ENCODE measurements at regions not wholly inside any gene's neighbourhood (a gene's known extent, or its start where the extent isn't known, plus 50 kb on each side); places are given as distances from the start of the nearest gene placed in this dataset.

- TF ChIP-seq, protein P1, sequence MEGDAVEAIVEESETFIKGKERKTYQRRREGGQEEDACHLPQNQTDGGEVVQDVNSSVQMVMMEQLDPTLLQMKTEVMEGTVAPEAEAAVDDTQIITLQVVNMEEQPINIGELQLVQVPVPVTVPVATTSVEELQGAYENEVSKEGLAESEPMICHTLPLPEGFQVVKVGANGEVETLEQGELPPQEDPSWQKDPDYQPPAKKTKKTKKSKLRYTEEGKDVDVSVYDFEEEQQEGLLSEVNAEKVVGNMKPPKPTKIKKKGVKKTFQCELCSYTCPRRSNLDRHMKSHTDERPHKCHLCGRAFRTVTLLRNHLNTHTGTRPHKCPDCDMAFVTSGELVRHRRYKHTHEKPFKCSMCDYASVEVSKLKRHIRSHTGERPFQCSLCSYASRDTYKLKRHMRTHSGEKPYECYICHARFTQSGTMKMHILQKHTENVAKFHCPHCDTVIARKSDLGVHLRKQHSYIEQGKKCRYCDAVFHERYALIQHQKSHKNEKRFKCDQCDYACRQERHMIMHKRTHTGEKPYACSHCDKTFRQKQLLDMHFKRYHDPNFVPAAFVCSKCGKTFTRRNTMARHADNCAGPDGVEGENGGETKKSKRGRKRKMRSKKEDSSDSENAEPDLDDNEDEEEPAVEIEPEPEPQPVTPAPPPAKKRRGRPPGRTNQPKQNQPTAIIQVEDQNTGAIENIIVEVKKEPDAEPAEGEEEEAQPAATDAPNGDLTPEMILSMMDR (IDR thresholded peaks at IDR 0.05; ENCODE audit: borderline replicate concordance, extremely low read depth, insufficient read depth) = no peak
- no peak overlapping the region for H3K27ac ChIP-seq (ENCODE audit: low read depth in 2 of 2, low read length in 2 of 2)
- H3K4me1 ChIP-seq (ENCODE audit: control insufficient read depth in 2 of 3, insufficient read depth in 2 of 3, low read depth in 1 of 3, low read length in 3 of 3) = no peaks in the 10 kb centered on the region
- DNase-seq (peak in 3 of 5 donors; percentile 0 to 24 (median 22)), FAIRE-seq (no peak)
- no peak overlapping the region for H3K4me3 ChIP-seq (ENCODE audit: low read length in 3 of 3)
- no peaks in the 10 kb centered on the region for H3K36me3 ChIP-seq (ENCODE audit: control insufficient read depth in 2 of 3, insufficient read depth in 3 of 3, low read length in 3 of 3)
- H3K9me3 ChIP-seq (ENCODE audit: control insufficient read depth in 2 of 3, insufficient read depth in 1 of 3, low read length in 3 of 3) = no peaks in the 10 kb centered on the region
- no peaks in the 10 kb centered on the region for H3K27me3 ChIP-seq (ENCODE audit: control insufficient read depth, insufficient read depth, low read length)
- intact Hi-C loops (cut with DNase I) = no loop called here
- no peak overlapping the region for H3K9ac ChIP-seq (ENCODE audit: low read length in 3 of 3)
Measured at GRCh38 chr3:166177130-166177529, 339.9 kb upstream of the BCHE start.

DNA sequence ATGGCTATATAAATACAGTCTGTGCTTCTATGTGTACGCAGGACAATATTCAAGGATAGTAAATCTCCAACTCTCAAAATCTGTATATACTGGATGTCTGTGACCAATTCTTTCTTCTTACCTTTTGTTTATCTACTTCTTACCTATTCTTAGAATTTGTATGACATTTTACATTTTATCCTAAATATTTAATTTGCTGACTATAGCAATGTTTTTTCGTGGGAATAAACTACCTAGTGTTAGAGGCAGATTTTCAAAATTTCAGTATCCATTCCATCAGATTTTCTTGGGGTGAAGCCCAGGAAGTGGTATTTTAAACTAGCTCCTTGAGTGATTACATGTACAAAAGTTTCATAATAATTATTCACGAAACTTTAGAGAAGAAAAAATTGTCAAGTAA is 334.5 kb upstream of the BCHE start:
- FAIRE-seq = no peak
- TF ChIP-seq, protein P1 (IDR thresholded peaks at IDR 0.05; ENCODE audit: borderline replicate concordance, extremely low read depth, insufficient read depth) = no peak
- no peaks in the 10 kb centered on the region for H3K27me3 ChIP-seq (ENCODE audit: control insufficient read depth, insufficient read depth, low read length)
- H3K4me3 ChIP-seq (ENCODE audit: low read length in 3 of 3) = no peak overlapping the region
- H3K9ac ChIP-seq (ENCODE audit: low read length in 3 of 3) = no peak overlapping the region
- H3K9me3 ChIP-seq (ENCODE audit: control insufficient read depth in 2 of 3, insufficient read depth in 1 of 3, low read length in 3 of 3) = no peaks in the 10 kb centered on the region
- no peaks in the 10 kb centered on the region for H3K36me3 ChIP-seq (ENCODE audit: control insufficient read depth in 2 of 3, insufficient read depth in 3 of 3, low read length in 3 of 3)
- intact Hi-C loops (cut with DNase I) = no loop called here
- H3K27ac ChIP-seq (ENCODE audit: low read depth in 2 of 2, low read length in 2 of 2) = no peak overlapping the region
- DNase-seq = no peak
- H3K4me1 ChIP-seq (ENCODE audit: control insufficient read depth in 2 of 3, insufficient read depth in 2 of 3, low read depth in 1 of 3, low read length in 3 of 3) = no peaks in the 10 kb centered on the region

DNA sequence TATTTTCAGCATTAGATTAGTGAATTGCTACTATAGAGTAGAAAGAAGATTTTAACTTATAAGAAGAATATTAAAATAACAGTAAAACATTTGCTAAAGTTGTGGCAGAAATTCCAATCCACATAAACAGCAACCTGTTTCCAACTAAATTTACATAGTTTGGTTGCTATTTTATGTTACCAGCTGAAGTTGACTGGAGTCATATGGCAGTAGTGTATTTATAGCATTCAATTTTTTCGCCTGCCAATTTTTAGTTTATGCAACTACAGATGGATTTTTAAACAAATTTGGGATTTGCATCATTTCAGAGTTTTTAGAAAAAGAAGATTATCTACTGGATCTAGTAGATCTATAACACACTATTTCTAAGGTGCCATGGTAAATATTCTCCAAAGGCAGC is 332.5 kb upstream of the BCHE start:
- no peak overlapping the region for H3K9ac ChIP-seq (ENCODE audit: low read length in 3 of 3)
- H3K4me1 ChIP-seq (ENCODE audit: control insufficient read depth in 2 of 3, insufficient read depth in 2 of 3, low read depth in 1 of 3, low read length in 3 of 3) = no peaks in the 10 kb centered on the region
- no peaks in the 10 kb centered on the region for H3K9me3 ChIP-seq (ENCODE audit: control insufficient read depth in 2 of 3, insufficient read depth in 1 of 3, low read length in 3 of 3)
- TF ChIP-seq, protein P1 (IDR thresholded peaks at IDR 0.05; ENCODE audit: borderline replicate concordance, extremely low read depth, insufficient read depth) = no peak
- no peaks in the 10 kb centered on the region for H3K27me3 ChIP-seq (ENCODE audit: control insufficient read depth, insufficient read depth, low read length)
- no peak overlapping the region for H3K27ac ChIP-seq (ENCODE audit: low read depth in 2 of 2, low read length in 2 of 2)
- DNase-seq = no peak
- intact Hi-C loops (cut with DNase I) = no loop called here
- H3K36me3 ChIP-seq (ENCODE audit: control insufficient read depth in 2 of 3, insufficient read depth in 3 of 3, low read length in 3 of 3) = no peaks in the 10 kb centered on the region
- no peak overlapping the region for H3K4me3 ChIP-seq (ENCODE audit: low read length in 3 of 3)
- no peak for FAIRE-seq

- no peak overlapping the region for H3K27ac ChIP-seq (ENCODE audit: low read depth in 2 of 2, low read length in 2 of 2)
- no peaks in the 10 kb centered on the region for H3K36me3 ChIP-seq (ENCODE audit: control insufficient read depth in 2 of 3, insufficient read depth in 3 of 3, low read length in 3 of 3)
- no peak overlapping the region for H3K4me3 ChIP-seq (ENCODE audit: low read length in 3 of 3)
- H3K9me3 ChIP-seq (ENCODE audit: control insufficient read depth in 2 of 3, insufficient read depth in 1 of 3, low read length in 3 of 3) = peaks cover 0 to 2% (median 0%) of the 10 kb centered on the region in 3 donors
- TF ChIP-seq, protein P1 (IDR thresholded peaks at IDR 0.05; ENCODE audit: borderline replicate concordance, extremely low read depth, insufficient read depth) = no peak
- DNase-seq (no peak), FAIRE-seq (no peak)
- intact Hi-C loops (cut with DNase I) = no loop called here
- no peaks in the 10 kb centered on the region for H3K27me3 ChIP-seq (ENCODE audit: control insufficient read depth, insufficient read depth, low read length)
- H3K4me1 ChIP-seq (ENCODE audit: control insufficient read depth in 2 of 3, insufficient read depth in 2 of 3, low read depth in 1 of 3, low read length in 3 of 3) = no peaks in the 10 kb centered on the region
- no peak overlapping the region for H3K9ac ChIP-seq (ENCODE audit: low read length in 3 of 3)
Measured at GRCh38 chr3:166127969-166128368, 290.7 kb upstream of the BCHE start.
